Right atrium auricular region (tissue), 2 donors: ENCODE measurements at regions not wholly inside any gene's neighbourhood (a gene's known extent, or its start where the extent isn't known, plus 50 kb on each side); places are given as distances from the start of the nearest gene placed in this dataset.
"Not testable (repeated sequence)": the region's sequence is repeated elsewhere in the genome, so short reads cannot be mapped to it uniquely, and the experiment has no call there.

Experiments used
- DNase-seq: peaks from one replicate; pipeline ENCODE4 v3.0.0-alpha.2; 2019; ENCODE audit warnings: low spot score
- H3K27ac ChIP-seq, 2 donors: fragments of 200-600 bp; sonication (generic); 1 replicate in 1 of 2; 2 replicates in 1 of 2; pipeline ENCODE4 v1.5.1; 2016 to 2019
- H3K27me3 ChIP-seq, 2 donors: fragments of 200-600 bp; sonication (generic); one replicate each; pipeline versions ENCODE4 v1.5.1 to v1.6.0; 2017 to 2019
- H3K36me3 ChIP-seq: fragments of 200-600 bp; sonication (generic); one replicate; pipeline ENCODE4 v1.5.1; 2016
- H3K4me1 ChIP-seq, 2 donors: fragments of 200-600 bp; sonication (generic); one replicate each; pipeline versions ENCODE4 v1.5.1 to v1.6.0; 2017 to 2019
- H3K4me3 ChIP-seq, 2 donors: fragments of 200-600 bp; sonication (generic); 1 replicate in 1 of 2; 2 replicates in 1 of 2; pipeline ENCODE4 v1.5.1; 2017 to 2019; ENCODE audit warnings: mild to moderate bottlenecking in 1 of 2, moderate library complexity in 1 of 2
- H3K9me3 ChIP-seq, 2 donors: fragments of 200-600 bp; sonication (generic); one replicate each; pipeline ENCODE4 v1.5.1; 2019
- TF ChIP-seq, protein P1 (sequence below), 2 donors: fragments of 200-600 bp; sonication (generic); IDR thresholded peaks; one replicate each; pipeline ENCODE4 v1.5.1; 2019; ENCODE audit warnings: antibody characterized with exemption in 2 of 2

GRCh38 chr13:44783994-44784707 is 205.1 kb downstream of the NUFIP1 start:
- Histone ChIP-seq H3K4me1 (no peaks in the 10 kb centered on the region), H3K9me3 (no peaks in the 10 kb centered on the region), H3K27ac (no peak overlapping the region), H3K4me3 (no peak overlapping the region), H3K27me3 (no peaks in the 10 kb centered on the region), H3K36me3 (no peaks in the 10 kb centered on the region)
- TF ChIP-seq, protein P1, sequence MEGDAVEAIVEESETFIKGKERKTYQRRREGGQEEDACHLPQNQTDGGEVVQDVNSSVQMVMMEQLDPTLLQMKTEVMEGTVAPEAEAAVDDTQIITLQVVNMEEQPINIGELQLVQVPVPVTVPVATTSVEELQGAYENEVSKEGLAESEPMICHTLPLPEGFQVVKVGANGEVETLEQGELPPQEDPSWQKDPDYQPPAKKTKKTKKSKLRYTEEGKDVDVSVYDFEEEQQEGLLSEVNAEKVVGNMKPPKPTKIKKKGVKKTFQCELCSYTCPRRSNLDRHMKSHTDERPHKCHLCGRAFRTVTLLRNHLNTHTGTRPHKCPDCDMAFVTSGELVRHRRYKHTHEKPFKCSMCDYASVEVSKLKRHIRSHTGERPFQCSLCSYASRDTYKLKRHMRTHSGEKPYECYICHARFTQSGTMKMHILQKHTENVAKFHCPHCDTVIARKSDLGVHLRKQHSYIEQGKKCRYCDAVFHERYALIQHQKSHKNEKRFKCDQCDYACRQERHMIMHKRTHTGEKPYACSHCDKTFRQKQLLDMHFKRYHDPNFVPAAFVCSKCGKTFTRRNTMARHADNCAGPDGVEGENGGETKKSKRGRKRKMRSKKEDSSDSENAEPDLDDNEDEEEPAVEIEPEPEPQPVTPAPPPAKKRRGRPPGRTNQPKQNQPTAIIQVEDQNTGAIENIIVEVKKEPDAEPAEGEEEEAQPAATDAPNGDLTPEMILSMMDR (IDR thresholded peaks at IDR 0.05): no peak
- DNase-seq: no peak

DNA sequence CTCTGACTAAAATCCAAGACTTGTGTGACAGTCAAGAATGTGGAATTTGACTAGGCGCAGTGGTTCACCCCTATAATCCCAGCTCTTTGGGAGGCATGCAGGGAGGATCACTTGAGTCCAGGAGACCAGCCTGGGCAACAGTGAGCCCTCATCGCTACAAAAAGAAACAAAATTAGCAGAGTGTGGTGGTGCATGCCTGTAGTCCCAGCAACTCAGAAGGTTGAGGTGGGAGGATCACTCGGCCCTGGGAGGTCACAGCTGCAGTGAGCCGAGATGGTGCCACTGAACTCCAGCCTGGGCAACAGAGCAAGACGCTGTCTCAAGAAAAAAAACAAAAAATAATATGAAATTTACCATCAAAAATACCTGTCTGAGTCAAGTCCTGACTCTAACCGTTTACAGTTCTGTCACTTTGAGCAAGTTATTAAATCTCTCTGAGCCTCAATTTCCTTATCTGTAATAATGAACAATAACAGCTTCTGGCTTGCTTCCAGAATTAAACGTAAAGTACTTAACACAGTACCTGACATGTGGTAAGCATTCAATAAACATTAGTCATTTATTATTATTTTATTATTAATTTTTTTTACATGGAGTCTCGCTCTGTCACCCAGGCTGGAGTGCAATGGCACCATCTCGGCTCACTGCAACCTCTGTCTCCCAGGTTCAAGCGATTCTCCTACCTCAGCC is 204.6 kb upstream of the TSC22D1 start:
- H3K4me3 ChIP-seq: no peak overlapping the region
- no peaks in the 10 kb centered on the region for H3K9me3 ChIP-seq
- no peak overlapping the region for H3K27ac ChIP-seq
- no peak for DNase-seq
- no peaks in the 10 kb centered on the region for H3K27me3 ChIP-seq
- TF ChIP-seq, protein P1 (IDR thresholded peaks at IDR 0.05): no peak
- no peaks in the 10 kb centered on the region for H3K4me1 ChIP-seq
- no peaks in the 10 kb centered on the region for H3K36me3 ChIP-seq

DNA sequence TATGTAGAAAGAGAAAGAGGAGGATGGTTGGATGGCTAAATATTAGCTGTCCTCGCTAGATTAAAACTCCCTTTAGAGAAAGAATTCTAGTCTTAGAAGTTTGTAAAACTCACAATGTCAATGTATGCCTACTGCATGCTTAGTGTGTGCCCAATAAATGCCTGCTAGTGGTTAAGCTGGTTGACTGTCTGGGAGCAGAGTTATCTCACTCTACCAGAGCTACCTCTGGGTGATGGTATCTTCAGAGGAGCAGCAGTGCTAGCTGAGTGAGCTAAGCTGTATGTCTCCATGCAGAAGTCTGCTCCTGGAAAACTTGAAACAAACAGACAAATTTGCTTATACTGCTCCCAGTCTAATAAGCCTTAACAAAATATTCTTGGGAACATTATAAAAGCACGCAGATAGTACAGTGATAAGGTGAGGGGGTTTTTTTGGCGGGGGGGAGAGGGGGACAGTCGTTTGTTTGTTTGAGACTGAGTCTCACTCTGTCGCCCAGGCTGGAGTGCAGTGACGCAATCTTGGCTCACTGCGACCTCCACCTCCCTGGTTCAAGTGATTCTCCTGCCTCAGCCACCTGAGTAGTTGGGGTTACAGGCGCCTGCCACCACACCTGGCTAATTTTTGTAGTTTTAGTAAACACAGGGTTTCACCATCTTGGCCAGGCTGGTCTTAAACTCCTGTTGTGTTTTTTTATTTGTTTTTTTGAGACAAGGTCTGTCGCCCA is 202.8 kb upstream of the TSC22D1 start:
- TF ChIP-seq, protein P1 (IDR thresholded peaks at IDR 0.05): no peak
- no peak overlapping the region for H3K4me3 ChIP-seq
- H3K9me3 ChIP-seq: no peaks in the 10 kb centered on the region
- no peaks in the 10 kb centered on the region for H3K36me3 ChIP-seq
- no peak overlapping the region for H3K27ac ChIP-seq
- no peak for DNase-seq
- H3K27me3 ChIP-seq: no peaks in the 10 kb centered on the region
- no peaks in the 10 kb centered on the region for H3K4me1 ChIP-seq

DNA sequence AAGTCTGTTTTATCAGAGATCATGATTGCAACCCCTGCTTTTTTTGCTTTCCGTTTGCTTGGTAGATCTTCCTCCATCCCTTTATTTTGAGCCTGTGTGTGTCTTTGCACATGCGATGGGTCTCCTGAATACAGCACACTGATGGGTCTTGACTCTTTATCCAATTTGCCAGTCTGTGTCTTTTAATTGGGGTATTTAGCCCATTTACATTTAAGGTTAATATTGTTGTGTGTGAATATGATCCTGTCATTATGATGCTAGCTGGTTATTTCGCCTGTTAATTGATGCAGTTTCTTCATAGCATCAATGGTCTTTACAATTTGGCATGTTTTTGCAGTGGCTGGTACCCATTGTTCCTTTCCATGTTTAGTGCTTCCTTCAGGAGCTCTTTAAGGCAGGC is 199.2 kb upstream of the TSC22D1 start:
- not testable (repeated sequence) for H3K9me3 ChIP-seq, DNase-seq, H3K4me3 ChIP-seq, H3K27ac ChIP-seq, H3K27me3 ChIP-seq, H3K4me1 ChIP-seq, H3K36me3 ChIP-seq

GRCh38 chr13:44770951-44771350 is 194.8 kb upstream of the TSC22D1 start:
- no peaks in the 10 kb centered on the region for H3K27me3 ChIP-seq
- no peaks in the 10 kb centered on the region for H3K9me3 ChIP-seq
- no peaks in the 10 kb centered on the region for H3K36me3 ChIP-seq
- no peaks in the 10 kb centered on the region for H3K4me1 ChIP-seq
- H3K27ac ChIP-seq: no peak overlapping the region
- TF ChIP-seq, protein P1 (IDR thresholded peaks at IDR 0.05): no peak
- no peak overlapping the region for H3K4me3 ChIP-seq
- DNase-seq: no peak

DNA sequence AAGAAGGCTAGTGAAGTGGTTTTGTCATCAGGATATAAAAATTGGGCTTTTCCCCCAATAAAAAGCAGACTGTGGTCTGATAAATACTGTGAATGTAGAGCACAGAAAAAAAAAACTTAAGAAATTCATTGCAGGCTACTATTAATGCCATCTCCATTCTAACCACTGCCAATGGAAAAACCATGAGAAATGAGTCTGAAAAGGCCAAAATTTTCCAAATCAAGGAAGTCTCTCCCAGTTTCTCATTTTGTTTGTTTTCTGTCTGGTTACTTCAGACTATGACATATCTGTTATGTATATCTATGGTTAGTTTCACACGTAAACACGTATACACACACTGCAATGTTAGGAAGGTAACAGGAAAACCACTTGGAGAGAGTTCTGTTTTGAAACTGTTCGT is 193.6 kb upstream of the TSC22D1 start:
- Histone ChIP-seq H3K27me3 (no peaks in the 10 kb centered on the region), H3K9me3 (no peaks in the 10 kb centered on the region), H3K36me3 (no peaks in the 10 kb centered on the region), H3K4me3 (no peak overlapping the region), H3K27ac (no peak overlapping the region), H3K4me1 (peaks cover 0 to 6% of the 10 kb centered on the region in 2 donors)
- DNase-seq: no peak
- TF ChIP-seq, protein P1 (IDR thresholded peaks at IDR 0.05): no peak
